Trophoblast cell (in vitro differentiated cells and primary cell): ENCODE measurements at regions not wholly inside any gene's neighbourhood (a gene's known extent, or its start where the extent isn't known, plus 50 kb on each side); places are given as distances from the start of the nearest gene placed in this dataset.

Source experiments
- DNase-seq, 2 donors: peaks; one replicate each; pipeline ENCODE4 v3.0.0-alpha.2; 2016
- H2AFZ ChIP-seq: 2 replicates; pipeline ENCODE4 v1.6.1; 2013; ENCODE audit warnings: low read length, moderate library complexity, mild to moderate bottlenecking; ENCODE audit not compliant: insufficient read depth, poor library complexity
- H2AK5ac ChIP-seq: 2 replicates; pipeline ENCODE4 v1.6.1; 2013; ENCODE audit warnings: mild to moderate bottlenecking, low read length
- H2BK120ac ChIP-seq: 2 replicates; pipeline ENCODE4 v1.6.1; 2013; ENCODE audit warnings: low read length, mild to moderate bottlenecking, moderate library complexity; ENCODE audit not compliant: insufficient read depth, poor library complexity
- H2BK12ac ChIP-seq: 2 replicates; pipeline ENCODE4 v1.6.1; 2013; ENCODE audit warnings: mild to moderate bottlenecking, low read length, moderate library complexity
- H2BK5ac ChIP-seq: 2 replicates; pipeline ENCODE4 v1.6.1; 2013; ENCODE audit warnings: low read length, low read depth, moderate library complexity, mild to moderate bottlenecking; ENCODE audit not compliant: poor library complexity
- H3K14ac ChIP-seq: 2 replicates; pipeline ENCODE4 v1.6.1; 2013; ENCODE audit warnings: mild to moderate bottlenecking, low read length
- H3K18ac ChIP-seq: 2 replicates; pipeline ENCODE4 v1.6.1; 2013; ENCODE audit warnings: mild to moderate bottlenecking, low read length
- H3K23ac ChIP-seq: 2 replicates; pipeline ENCODE4 v1.6.1; 2013; ENCODE audit warnings: low read length
- H3K27ac ChIP-seq: 2 replicates; pipeline ENCODE4 v1.5.1; 2013; ENCODE audit warnings: low read depth, mild to moderate bottlenecking, inconsistent platforms, low read length, moderate library complexity
- H3K27me3 ChIP-seq: 2 replicates; pipeline ENCODE4 v1.6.1; 2013; ENCODE audit warnings: inconsistent platforms, mild to moderate bottlenecking, low read length, moderate library complexity; ENCODE audit not compliant: insufficient read depth
- H3K36me3 ChIP-seq, 2 experiments: 1 replicate in 1 of 2; 2 replicates in 1 of 2; pipeline ENCODE4 v1.6.1; 2013; ENCODE audit warnings: low read length in 2 of 2, mild to moderate bottlenecking in 2 of 2, moderate library complexity in 1 of 2; ENCODE audit not compliant: insufficient read depth in 2 of 2, control insufficient read depth in 1 of 2
- H3K4ac ChIP-seq: 2 replicates; pipeline ENCODE4 v1.6.1; 2013; ENCODE audit warnings: low read depth, mild to moderate bottlenecking, low read length, moderate library complexity
- H3K4me1 ChIP-seq, 2 experiments: 1 replicate in 1 of 2; 2 replicates in 1 of 2; pipeline ENCODE4 v1.6.1; 2013; ENCODE audit warnings: low read length in 2 of 2, mild to moderate bottlenecking in 2 of 2, moderate library complexity in 1 of 2; ENCODE audit not compliant: insufficient read depth in 2 of 2, control insufficient read depth in 1 of 2
- H3K4me2 ChIP-seq: 2 replicates; pipeline ENCODE4 v1.6.1; 2013; ENCODE audit warnings: inconsistent platforms, mild to moderate bottlenecking, low read length, moderate library complexity
- H3K4me3 ChIP-seq: 2 replicates; pipeline ENCODE4 v1.5.1; 2013; ENCODE audit warnings: mild to moderate bottlenecking, low read depth, low read length, inconsistent platforms
- H3K79me1 ChIP-seq: one replicate; pipeline ENCODE4 v1.6.1; 2013; ENCODE audit warnings: low read length
- H3K79me2 ChIP-seq: 2 replicates; pipeline ENCODE4 v1.6.1; 2013; ENCODE audit warnings: low read length, mild to moderate bottlenecking; ENCODE audit not compliant: control insufficient read depth, insufficient read depth, poor library complexity
- H3K9ac ChIP-seq: 2 replicates; pipeline ENCODE4 v1.6.1; 2013; ENCODE audit warnings: mild to moderate bottlenecking, low read length
- H3K9me3 ChIP-seq: 2 replicates; pipeline ENCODE4 v1.6.1; 2013; ENCODE audit warnings: low read depth, mild to moderate bottlenecking, control low read depth, inconsistent platforms, low read length; ENCODE audit not compliant: insufficient read depth
- H4K12ac ChIP-seq: 2 replicates; pipeline ENCODE4 v1.6.1; 2013; ENCODE audit warnings: low read depth, mild to moderate bottlenecking, low read length, moderate library complexity
- H4K8ac ChIP-seq: 2 replicates; pipeline ENCODE4 v1.6.1; 2013; ENCODE audit warnings: low read depth, mild to moderate bottlenecking, low read length, moderate library complexity
- H4K91ac ChIP-seq: one replicate; pipeline ENCODE4 v1.6.1; 2013; ENCODE audit warnings: low read depth, mild to moderate bottlenecking, low read length, moderate library complexity
- WGBS: extraction: QIAGEN DNeasy Blood & Tissue Kit; methylation state at CpG from one replicate; pipeline ENCODE4 v1.1.7; 2013; ENCODE audit warnings: missing lambda C conversion rate; ENCODE audit not compliant: insufficient read length, insufficient coverage; ENCODE audit errors: extremely low coverage; 5-methylcytosine and 5-hydroxymethylcytosine counted together

- Histone ChIP-seq H3K14ac (no peak overlapping the region), H4K8ac (no peak overlapping the region), H3K18ac (no peak overlapping the region), H2BK5ac (no peak overlapping the region), H2AK5ac (no peak overlapping the region), H3K4me1 (no peaks in the 10 kb centered on the region), H3K36me3 (no peaks in the 10 kb centered on the region), H3K27ac (no peak overlapping the region), H3K79me2 (no peaks in the 10 kb centered on the region), H3K4me3 (no peak overlapping the region), H2AFZ (no peak overlapping the region), H3K4ac (no peak overlapping the region), H4K12ac (no peak overlapping the region), H3K9me3 (peaks cover 2% of the 10 kb centered on the region), H3K9ac (no peak overlapping the region), H2BK12ac (no peak overlapping the region), H3K23ac (no peak overlapping the region), H3K27me3 (no peaks in the 10 kb centered on the region), H2BK120ac (no peak overlapping the region), H3K79me1 (no peaks in the 10 kb centered on the region), H4K91ac (no peak overlapping the region), H3K4me2 (no peak overlapping the region)
- DNase-seq = no peak
- no CpG with 5 or more reads among the region's 2 CpGs for WGBS
These were observed 116.8 kb upstream of the ZNF32 start for GRCh38 chr10:43765516-43765915.

DNA sequence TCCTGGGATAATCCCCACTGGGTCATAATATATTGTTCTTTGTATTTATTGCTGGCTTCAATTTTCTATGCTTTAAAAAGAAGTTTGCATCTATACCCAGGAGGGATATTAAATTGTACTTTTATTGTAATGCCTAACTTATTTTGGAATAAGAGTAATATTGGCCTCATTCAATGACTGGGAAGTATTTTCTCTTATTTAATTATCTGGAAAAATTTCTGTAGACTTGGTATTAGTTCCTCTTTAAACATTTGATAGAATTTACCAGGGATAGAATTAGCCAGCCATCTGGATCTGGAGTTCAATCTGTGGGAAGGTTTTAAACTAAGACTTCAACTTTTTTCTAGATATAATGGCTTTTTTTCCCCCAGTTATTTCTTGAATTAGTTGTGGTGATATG is 115.2 kb upstream of the ZNF32 start:
- H4K8ac ChIP-seq = no peak overlapping the region
- no peak overlapping the region for H3K4me2 ChIP-seq
- H3K9ac ChIP-seq = no peak overlapping the region
- no peak overlapping the region for H2BK5ac ChIP-seq
- H3K14ac ChIP-seq = no peak overlapping the region
- no peak overlapping the region for H2BK120ac ChIP-seq
- no peak overlapping the region for H3K4me3 ChIP-seq
- H3K27ac ChIP-seq = no peak overlapping the region
- no peak for DNase-seq
- no peak overlapping the region for H2AK5ac ChIP-seq
- H3K36me3 ChIP-seq = no peaks in the 10 kb centered on the region
- no peak overlapping the region for H3K18ac ChIP-seq
- no peaks in the 10 kb centered on the region for H3K27me3 ChIP-seq
- no peak overlapping the region for H3K4ac ChIP-seq
- H3K79me1 ChIP-seq = no peaks in the 10 kb centered on the region
- H3K79me2 ChIP-seq = no peaks in the 10 kb centered on the region
- H3K23ac ChIP-seq = no peak overlapping the region
- H4K91ac ChIP-seq = no peak overlapping the region
- no peaks in the 10 kb centered on the region for H3K4me1 ChIP-seq
- no peak overlapping the region for H4K12ac ChIP-seq
- peaks cover 2% of the 10 kb centered on the region for H3K9me3 ChIP-seq
- no peak overlapping the region for H2BK12ac ChIP-seq
- no peak overlapping the region for H2AFZ ChIP-seq

DNA sequence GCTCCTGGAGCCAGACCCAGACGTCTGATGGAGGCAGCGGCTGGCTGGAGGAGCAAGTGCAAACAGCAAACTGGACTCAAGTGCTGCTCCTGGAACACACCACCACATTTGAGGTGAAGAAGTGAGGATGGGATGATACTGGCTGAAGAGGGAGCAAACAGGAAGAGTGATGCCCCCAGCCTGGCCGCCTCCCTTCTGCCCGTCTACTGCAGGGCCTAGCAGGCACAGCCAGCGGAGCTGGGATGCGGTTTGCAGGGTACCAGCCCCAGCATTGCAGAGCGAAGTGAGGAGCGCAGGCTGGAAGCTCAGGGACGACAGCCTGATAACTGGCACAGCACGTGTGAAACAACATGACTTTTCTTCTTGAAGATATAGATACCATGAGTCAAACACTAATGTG is 111.8 kb upstream of the ZNF32 start:
- no peak overlapping the region for H3K9ac ChIP-seq
- H3K4ac ChIP-seq = no peak overlapping the region
- no peak overlapping the region for H3K14ac ChIP-seq
- no peak overlapping the region for H4K8ac ChIP-seq
- peak overlapping the region; percentile 23 for H3K4me3 ChIP-seq
- H3K23ac ChIP-seq = no peak overlapping the region
- H3K36me3 ChIP-seq = no peaks in the 10 kb centered on the region
- H3K27ac ChIP-seq = no peak overlapping the region
- no peaks in the 10 kb centered on the region for H3K79me1 ChIP-seq
- H2BK5ac ChIP-seq = no peak overlapping the region
- no peak overlapping the region for H3K18ac ChIP-seq
- no peaks in the 10 kb centered on the region for H3K27me3 ChIP-seq
- no peak overlapping the region for H2AK5ac ChIP-seq
- no peaks in the 10 kb centered on the region for H3K4me1 ChIP-seq
- no peak overlapping the region for H4K91ac ChIP-seq
- H2AFZ ChIP-seq = no peak overlapping the region
- DNase-seq = no peak
- no peak overlapping the region for H3K4me2 ChIP-seq
- H3K9me3 ChIP-seq = peaks cover 2% of the 10 kb centered on the region
- no peaks in the 10 kb centered on the region for H3K79me2 ChIP-seq
- no peak overlapping the region for H2BK12ac ChIP-seq
- WGBS = no CpG with 5 or more reads among the region's 10 CpGs
- no peak overlapping the region for H4K12ac ChIP-seq
- H2BK120ac ChIP-seq = no peak overlapping the region

DNA sequence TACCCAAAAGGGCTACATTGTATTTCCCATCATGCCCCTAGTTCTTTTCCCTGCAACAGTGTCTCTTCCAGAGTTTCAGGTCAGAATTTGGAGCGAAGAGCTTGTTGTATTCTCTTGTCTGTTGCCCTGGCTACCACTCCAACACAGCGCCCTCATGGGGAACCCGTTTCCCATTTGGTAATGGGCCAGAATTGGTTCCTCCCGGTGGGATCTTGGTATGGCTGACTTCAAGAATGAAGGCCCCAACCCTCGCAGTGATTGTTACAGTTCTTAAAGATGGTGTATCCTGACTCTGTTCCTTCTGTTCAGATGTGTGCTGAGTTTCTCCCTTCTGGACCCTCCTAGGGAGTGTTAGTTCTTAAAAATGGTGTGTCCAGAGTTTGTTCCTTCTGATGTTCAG is 110.5 kb upstream of the ZNF32 start:
- no peak overlapping the region for H2BK120ac ChIP-seq
- H3K79me2 ChIP-seq = no peaks in the 10 kb centered on the region
- no peak overlapping the region for H3K4me2 ChIP-seq
- no peaks in the 10 kb centered on the region for H3K4me1 ChIP-seq
- H3K27me3 ChIP-seq = no peaks in the 10 kb centered on the region
- no peak overlapping the region for H2BK5ac ChIP-seq
- no peak overlapping the region for H4K8ac ChIP-seq
- no peak overlapping the region for H2AK5ac ChIP-seq
- no peak overlapping the region for H3K18ac ChIP-seq
- no peak overlapping the region for H2BK12ac ChIP-seq
- H3K36me3 ChIP-seq = no peaks in the 10 kb centered on the region
- DNase-seq = no peak
- H3K79me1 ChIP-seq = no peaks in the 10 kb centered on the region
- H4K91ac ChIP-seq = no peak overlapping the region
- no peak overlapping the region for H3K9ac ChIP-seq
- H3K4ac ChIP-seq = no peak overlapping the region
- H3K23ac ChIP-seq = no peak overlapping the region
- H2AFZ ChIP-seq = no peak overlapping the region
- H4K12ac ChIP-seq = no peak overlapping the region
- H3K27ac ChIP-seq = no peak overlapping the region
- no CpG with 5 or more reads among the region's 5 CpGs for WGBS
- H3K9me3 ChIP-seq = peaks cover 2% of the 10 kb centered on the region
- H3K14ac ChIP-seq = no peak overlapping the region
- H3K4me3 ChIP-seq = no peak overlapping the region

GRCh38 chr10:43756341-43756740 is 107.7 kb upstream of the ZNF32 start:
- peaks cover 2% of the 10 kb centered on the region for H3K9me3 ChIP-seq
- H4K12ac ChIP-seq = no peak overlapping the region
- no peak overlapping the region for H2BK120ac ChIP-seq
- H3K4me2 ChIP-seq = no peak overlapping the region
- H3K4me3 ChIP-seq = no peak overlapping the region
- no peak overlapping the region for H3K23ac ChIP-seq
- H3K79me1 ChIP-seq = no peaks in the 10 kb centered on the region
- no peak overlapping the region for H4K8ac ChIP-seq
- no peaks in the 10 kb centered on the region for H3K79me2 ChIP-seq
- H3K9ac ChIP-seq = no peak overlapping the region
- H4K91ac ChIP-seq = no peak overlapping the region
- H3K27me3 ChIP-seq = no peaks in the 10 kb centered on the region
- no peaks in the 10 kb centered on the region for H3K36me3 ChIP-seq
- no peak overlapping the region for H3K14ac ChIP-seq
- DNase-seq = no peak
- no peak overlapping the region for H2BK5ac ChIP-seq
- WGBS = no CpG with 5 or more reads among the region's 3 CpGs
- H3K27ac ChIP-seq = no peak overlapping the region
- H3K18ac ChIP-seq = no peak overlapping the region
- H3K4ac ChIP-seq = no peak overlapping the region
- H2AFZ ChIP-seq = no peak overlapping the region
- H2AK5ac ChIP-seq = no peak overlapping the region
- H3K4me1 ChIP-seq = no peaks in the 10 kb centered on the region
- no peak overlapping the region for H2BK12ac ChIP-seq
